ENCODE measurements at regions not wholly inside any gene's neighbourhood (a gene's known extent, or its start where the extent isn't known, plus 50 kb on each side); places are given as distances from the start of the nearest gene placed in this dataset.
"Not testable (repeated sequence)": the region's sequence is repeated elsewhere in the genome, so short reads cannot be mapped to it uniquely, and the experiment has no call there.

DNA sequence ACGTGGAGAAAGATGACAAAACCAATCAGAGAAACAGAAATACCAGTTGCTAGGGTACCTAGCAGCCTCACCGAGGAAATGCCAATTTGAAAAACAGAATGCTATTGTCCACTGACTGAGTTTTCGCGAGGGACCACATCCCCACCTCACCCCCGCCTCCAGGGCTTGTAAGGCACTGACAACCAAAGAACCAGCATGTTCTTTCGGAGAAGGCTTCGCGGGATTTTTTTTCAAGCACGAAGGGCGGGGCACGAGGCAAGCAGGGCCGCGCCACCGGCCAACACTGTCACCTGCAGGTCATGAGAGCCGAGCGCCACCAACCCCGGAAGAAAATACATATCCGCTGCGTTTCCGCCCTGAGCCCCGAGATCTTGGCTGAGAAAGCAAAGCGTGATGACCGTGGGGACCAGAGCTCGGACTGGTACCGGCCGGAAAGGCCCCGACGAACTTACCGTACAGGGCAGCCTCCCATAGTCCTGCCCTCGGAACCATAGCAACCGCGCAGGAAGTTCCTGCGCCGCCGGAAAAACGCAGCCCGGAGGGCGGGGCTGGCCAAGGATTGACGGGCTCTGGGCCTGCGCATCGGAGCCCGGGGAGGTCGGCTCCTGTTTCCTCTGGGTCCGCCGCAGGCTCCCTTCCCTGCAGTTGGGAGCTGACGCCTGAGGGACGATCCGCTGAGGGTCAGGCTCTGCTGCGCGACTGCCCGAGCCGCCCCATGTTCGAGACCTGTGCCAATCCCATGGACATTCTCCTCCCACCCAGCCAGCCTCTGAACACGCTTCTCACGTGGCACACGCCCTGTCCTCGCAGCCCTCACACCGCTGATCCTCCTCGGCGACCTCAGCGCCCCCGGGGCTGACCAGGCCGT, 59.2 kb upstream of the PAGE5 start:
- H3K4me3 ChIP-seq (ENCODE audit: low read length): peak overlapping the region; percentile 76
- TF ChIP-seq, protein P1, sequence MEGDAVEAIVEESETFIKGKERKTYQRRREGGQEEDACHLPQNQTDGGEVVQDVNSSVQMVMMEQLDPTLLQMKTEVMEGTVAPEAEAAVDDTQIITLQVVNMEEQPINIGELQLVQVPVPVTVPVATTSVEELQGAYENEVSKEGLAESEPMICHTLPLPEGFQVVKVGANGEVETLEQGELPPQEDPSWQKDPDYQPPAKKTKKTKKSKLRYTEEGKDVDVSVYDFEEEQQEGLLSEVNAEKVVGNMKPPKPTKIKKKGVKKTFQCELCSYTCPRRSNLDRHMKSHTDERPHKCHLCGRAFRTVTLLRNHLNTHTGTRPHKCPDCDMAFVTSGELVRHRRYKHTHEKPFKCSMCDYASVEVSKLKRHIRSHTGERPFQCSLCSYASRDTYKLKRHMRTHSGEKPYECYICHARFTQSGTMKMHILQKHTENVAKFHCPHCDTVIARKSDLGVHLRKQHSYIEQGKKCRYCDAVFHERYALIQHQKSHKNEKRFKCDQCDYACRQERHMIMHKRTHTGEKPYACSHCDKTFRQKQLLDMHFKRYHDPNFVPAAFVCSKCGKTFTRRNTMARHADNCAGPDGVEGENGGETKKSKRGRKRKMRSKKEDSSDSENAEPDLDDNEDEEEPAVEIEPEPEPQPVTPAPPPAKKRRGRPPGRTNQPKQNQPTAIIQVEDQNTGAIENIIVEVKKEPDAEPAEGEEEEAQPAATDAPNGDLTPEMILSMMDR (conservative IDR thresholded peaks at IDR 0.05; ENCODE audit: low read length): peak; percentile 18
- DNase-seq (ENCODE audit: low read depth): peak; percentile 85

DNA sequence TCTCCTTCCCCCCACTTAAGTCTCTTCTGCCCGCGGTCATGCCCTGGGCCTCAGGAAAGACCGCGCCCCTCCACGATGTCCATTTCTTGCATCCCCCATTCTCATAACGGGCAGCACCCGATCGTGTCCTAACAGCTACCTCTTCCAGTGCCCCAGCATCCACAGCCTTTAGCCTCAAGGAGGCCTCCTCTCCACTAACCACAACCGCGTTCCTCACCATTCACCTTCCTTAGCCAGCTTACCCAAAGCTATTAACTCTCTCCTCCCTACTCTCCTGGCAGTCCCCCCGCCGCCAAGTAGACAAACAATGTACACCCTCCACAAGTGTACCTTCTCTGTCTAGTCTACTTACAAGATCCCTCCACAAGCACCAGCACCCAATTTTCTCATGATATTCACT, 58.6 kb upstream of the PAGE5 start:
- H3K4me3 ChIP-seq (ENCODE audit: low read length): peak overlapping the region; percentile 76
- TF ChIP-seq, protein P1 (conservative IDR thresholded peaks at IDR 0.05; ENCODE audit: low read length): no peak
- peak; percentile 1 for DNase-seq (ENCODE audit: low read depth)

DNA sequence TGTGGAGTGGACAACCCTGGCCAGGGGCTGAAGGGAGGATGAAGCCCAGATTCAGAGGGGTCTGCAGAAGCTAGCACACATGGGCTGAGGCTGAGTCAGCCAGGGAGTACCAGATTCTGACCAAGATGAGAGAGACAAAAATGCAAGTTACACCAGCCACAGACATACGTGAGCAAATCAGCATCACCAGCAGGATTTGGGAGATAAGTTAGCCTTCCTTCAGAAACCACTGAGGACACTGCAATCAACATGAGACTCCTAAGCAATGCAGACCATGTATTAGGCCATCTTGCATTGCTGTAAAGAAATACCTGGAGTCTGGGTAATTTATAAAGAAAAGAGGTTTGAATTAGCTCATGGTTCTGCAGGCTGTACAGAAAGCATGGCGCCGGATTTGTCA, 57.0 kb upstream of the PAGE5 start:
- H3K4me3 ChIP-seq (ENCODE audit: low read length): no peak overlapping the region
- DNase-seq (ENCODE audit: low read depth): no peak
- TF ChIP-seq, protein P1 (conservative IDR thresholded peaks at IDR 0.05; ENCODE audit: low read length): no peak

DNA sequence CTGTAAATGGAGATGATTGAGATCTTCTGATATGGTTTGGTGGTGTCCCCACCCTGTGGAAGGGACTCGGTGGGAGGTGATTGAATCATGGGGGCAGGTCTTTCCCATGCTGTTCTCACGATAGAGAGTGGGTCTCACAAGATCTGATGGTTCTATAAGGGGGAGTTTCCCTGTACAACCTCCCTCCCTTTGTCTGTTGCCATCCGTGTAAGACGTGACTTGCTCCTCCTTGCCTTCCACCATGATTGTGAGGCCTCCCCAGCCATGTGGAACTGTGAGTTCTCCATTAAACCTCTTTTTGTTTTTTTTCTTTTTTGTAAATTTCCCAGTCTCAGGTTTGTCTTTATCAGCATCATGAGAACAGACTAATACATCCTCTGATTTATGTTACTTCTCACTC, 55.1 kb upstream of the PAGE5 start:
- DNase-seq (ENCODE audit: low read depth): not testable (repeated sequence)

DNA sequence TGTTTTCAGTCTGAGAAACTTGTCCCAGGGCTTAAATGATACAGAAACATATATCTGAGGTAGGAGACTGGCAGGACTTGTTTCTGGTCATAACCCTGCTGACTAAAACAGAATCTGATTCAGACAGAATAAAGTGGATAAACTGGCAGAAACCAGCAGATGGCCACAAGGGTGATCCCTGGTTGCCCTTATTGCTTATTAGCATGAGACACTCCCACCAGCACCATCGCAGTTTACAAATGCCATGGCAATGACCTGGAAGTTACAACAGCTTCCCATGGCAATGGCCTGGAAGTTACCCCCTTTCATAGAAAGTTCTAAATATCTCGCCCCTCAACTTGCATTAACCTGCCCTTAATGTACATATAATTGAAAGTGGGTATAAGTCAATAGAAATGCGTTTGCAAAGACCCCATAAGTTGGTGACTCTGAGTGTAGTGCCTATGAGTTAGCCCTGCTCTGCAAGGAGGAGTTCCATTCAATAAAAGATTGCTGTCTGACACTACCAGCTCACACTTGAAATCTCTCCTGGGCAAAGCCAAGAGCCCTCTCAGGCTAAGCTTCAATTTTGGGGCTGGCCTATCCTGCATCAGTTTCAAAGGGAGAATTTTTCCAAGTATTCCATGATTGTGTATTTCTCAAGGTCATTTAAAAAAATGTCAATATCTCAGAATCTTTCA, 52.9 kb upstream of the PAGE5 start:
- no peak for DNase-seq (ENCODE audit: low read depth)
- TF ChIP-seq, protein P1 (conservative IDR thresholded peaks at IDR 0.05; ENCODE audit: low read length): no peak
- H3K4me3 ChIP-seq (ENCODE audit: low read length): no peak overlapping the region

More for the DNA sequence above, 55.1 kb upstream of the PAGE5 start:
- not testable (repeated sequence) for H3K4me3 ChIP-seq (ENCODE audit: low read length)

DNA sequence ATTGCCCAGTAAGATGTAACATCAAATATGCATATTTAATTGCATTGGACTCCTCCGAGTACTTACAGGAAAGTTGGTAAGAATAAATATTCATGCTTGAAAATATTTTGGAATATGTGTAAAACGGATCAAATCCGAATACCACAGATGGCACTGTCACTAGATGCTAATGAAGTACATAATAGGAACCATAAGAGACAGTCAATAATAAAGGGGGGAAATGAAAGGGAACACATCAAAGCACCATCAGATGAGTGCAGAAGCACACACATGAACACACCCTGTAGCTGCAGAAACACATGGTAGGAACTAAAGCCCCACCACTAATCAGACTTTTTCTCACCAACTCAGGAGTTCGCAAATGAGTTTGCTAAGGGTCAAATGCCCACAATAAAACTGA, 52.2 kb upstream of the PAGE5 start:
- no peak overlapping the region for H3K4me3 ChIP-seq (ENCODE audit: low read length)
- TF ChIP-seq, protein P1 (conservative IDR thresholded peaks at IDR 0.05; ENCODE audit: low read length): no peak
- no peak for DNase-seq (ENCODE audit: low read depth)

DNA sequence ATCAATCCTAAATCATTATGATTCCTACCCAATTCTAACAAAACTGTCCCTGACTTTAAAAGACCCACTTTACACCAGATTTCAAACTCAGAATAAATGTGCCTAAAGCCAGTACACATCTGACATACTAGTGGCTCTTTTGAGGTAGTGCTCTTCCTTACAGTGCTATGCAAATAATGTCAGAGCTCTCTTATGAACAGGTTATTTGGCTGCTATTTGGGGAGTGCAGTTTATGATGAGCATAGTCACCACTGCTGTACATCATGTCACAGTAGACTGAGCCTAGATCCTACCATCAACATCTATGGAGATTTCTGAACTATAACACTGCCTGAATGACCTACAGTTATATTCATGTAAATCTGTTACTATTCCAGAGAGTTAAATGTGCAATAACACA, 50.4 kb upstream of the PAGE5 start:
- TF ChIP-seq, protein P1 (conservative IDR thresholded peaks at IDR 0.05; ENCODE audit: low read length): no peak
- H3K4me3 ChIP-seq (ENCODE audit: low read length): no peak overlapping the region
- DNase-seq (ENCODE audit: low read depth): no peak

Data from AG10803 (cell line).